ENCODE measurements at regions not wholly inside any gene's neighbourhood (a gene's known extent, or its start where the extent isn't known, plus 50 kb on each side); places are given as distances from the start of the nearest gene placed in this dataset.
A peak's percentile ranks its signal among the peaks of the same experiment; 100 is the strongest.

DNA sequence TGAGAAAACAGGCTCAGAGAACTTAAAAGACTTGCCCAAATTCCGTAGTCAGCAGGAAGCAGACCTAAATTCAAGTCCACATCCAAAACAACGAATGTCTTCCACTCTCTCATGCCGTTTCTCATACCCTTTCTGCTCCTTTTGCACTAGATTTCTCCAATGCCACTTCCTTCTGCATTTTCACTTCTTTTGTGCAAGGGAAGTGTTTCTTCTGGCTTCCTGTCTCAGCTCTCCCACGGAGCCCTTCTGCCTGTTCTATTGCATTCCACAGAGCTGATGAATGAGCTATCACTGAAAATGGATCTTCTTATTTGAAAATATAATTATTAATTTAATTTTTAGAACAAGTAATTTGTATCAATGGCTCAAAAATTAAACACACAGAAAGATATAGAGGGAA, 56.1 kb upstream of the STK24 start:
- Histone ChIP-seq H3K23ac (ENCODE audit: low read depth, low read length, poor library complexity) (no peak overlapping the region), H3K14ac (ENCODE audit: low read length) (no peak overlapping the region), H3K18ac (ENCODE audit: low read length) (no peak overlapping the region), H3K9me3 (replicated peaks in 1 of 2; ENCODE audit: control insufficient read depth in 2 of 2, insufficient read depth in 1 of 2, low read depth in 1 of 2, low read length in 2 of 2) (no peaks in the 10 kb centered on the region), H2BK120ac (ENCODE audit: low read depth, low read length) (no peak overlapping the region), H3K27me3 (ENCODE audit: control insufficient read depth in 3 of 3, insufficient read depth in 3 of 3, low read depth in 1 of 3, low read length in 3 of 3) (no peaks in the 10 kb centered on the region), H3K4me2 (ENCODE audit: insufficient read depth, low read length, poor library complexity, severe bottlenecking) (no peak overlapping the region), H3K79me1 (ENCODE audit: low read depth, low read length) (no peaks in the 10 kb centered on the region), H2AK5ac (ENCODE audit: low read depth, low read length) (no peak overlapping the region), H3K4me3 (ENCODE audit: low read length in 2 of 2) (no peak overlapping the region), H3K4ac (ENCODE audit: low read length) (no peak overlapping the region), H2BK12ac (ENCODE audit: low read length) (no peak overlapping the region), H4K91ac (ENCODE audit: low read depth, low read length, poor library complexity) (no peak overlapping the region), H3K9ac (ENCODE audit: low read depth, low read length, poor library complexity) (no peak overlapping the region), H2AFZ (ENCODE audit: low read length) (peak overlapping the region; percentile 79), H2BK15ac (ENCODE audit: low read length) (no peak overlapping the region), H3K36me3 (replicated peaks in 1 of 2; ENCODE audit: control insufficient read depth in 2 of 2, insufficient read depth in 2 of 2, low read length in 2 of 2) (no peaks in the 10 kb centered on the region), H3K4me1 (ENCODE audit: control insufficient read depth in 2 of 2, insufficient read depth in 1 of 2, low read depth in 1 of 2, low read length in 2 of 2) (no peaks in the 10 kb centered on the region), H3K27ac (replicated peaks; ENCODE audit: low read length) (no peak overlapping the region), H4K8ac (ENCODE audit: low read depth, low read length) (no peak overlapping the region), H2BK5ac (ENCODE audit: low read length) (no peak overlapping the region)
- WGBS, 2 donors (ENCODE audit: extremely low coverage in 2 of 2, insufficient read length in 2 of 2, insufficient replicate concordance in 1 of 2) = no CpG with 5 or more reads among the region's 4 CpGs
- DNase-seq (ENCODE audit: low spot score) = no peak

DNA sequence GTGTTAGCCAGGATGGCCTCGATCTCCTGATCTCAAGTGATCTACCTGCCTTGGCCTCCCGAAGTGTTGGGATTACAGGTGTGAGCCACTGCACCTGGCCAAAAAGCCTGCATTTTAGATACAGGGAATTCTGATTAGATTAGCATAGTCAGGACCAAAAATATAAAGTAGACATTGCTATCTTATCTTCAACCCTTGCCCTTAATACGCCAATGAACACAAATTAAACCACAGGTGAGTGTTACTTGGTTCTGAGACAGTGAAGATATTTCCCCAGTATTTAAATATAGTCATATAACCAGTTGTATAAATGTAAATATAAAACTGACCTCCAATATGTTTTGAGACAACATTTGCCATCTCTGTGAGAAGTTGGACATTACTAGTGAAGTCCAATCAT, 52.1 kb upstream of the STK24 start:
- no peak overlapping the region for H2AK5ac ChIP-seq (ENCODE audit: low read depth, low read length)
- H3K27ac ChIP-seq (replicated peaks; ENCODE audit: low read length) = no peak overlapping the region
- no peak overlapping the region for H2BK120ac ChIP-seq (ENCODE audit: low read depth, low read length)
- H3K79me1 ChIP-seq (ENCODE audit: low read depth, low read length) = no peaks in the 10 kb centered on the region
- H3K9me3 ChIP-seq (replicated peaks in 1 of 2; ENCODE audit: control insufficient read depth in 2 of 2, insufficient read depth in 1 of 2, low read depth in 1 of 2, low read length in 2 of 2) = no peaks in the 10 kb centered on the region
- H3K18ac ChIP-seq (ENCODE audit: low read length) = no peak overlapping the region
- H4K91ac ChIP-seq (ENCODE audit: low read depth, low read length, poor library complexity) = no peak overlapping the region
- H3K23ac ChIP-seq (ENCODE audit: low read depth, low read length, poor library complexity) = no peak overlapping the region
- H3K4me3 ChIP-seq (ENCODE audit: low read length in 2 of 2) = no peak overlapping the region
- no peaks in the 10 kb centered on the region for H3K4me1 ChIP-seq (ENCODE audit: control insufficient read depth in 2 of 2, insufficient read depth in 1 of 2, low read depth in 1 of 2, low read length in 2 of 2)
- H3K14ac ChIP-seq (ENCODE audit: low read length) = no peak overlapping the region
- no peaks in the 10 kb centered on the region for H3K27me3 ChIP-seq (ENCODE audit: control insufficient read depth in 3 of 3, insufficient read depth in 3 of 3, low read depth in 1 of 3, low read length in 3 of 3)
- H2AFZ ChIP-seq (ENCODE audit: low read length) = no peak overlapping the region
- no peak overlapping the region for H2BK12ac ChIP-seq (ENCODE audit: low read length)
- H2BK15ac ChIP-seq (ENCODE audit: low read length) = no peak overlapping the region
- no peak overlapping the region for H3K4ac ChIP-seq (ENCODE audit: low read length)
- WGBS, 2 donors (ENCODE audit: extremely low coverage in 2 of 2, insufficient read length in 2 of 2, insufficient replicate concordance in 1 of 2) = no CpG with 5 or more reads among the region's 3 CpGs
- no peak overlapping the region for H4K8ac ChIP-seq (ENCODE audit: low read depth, low read length)
- H2BK5ac ChIP-seq (ENCODE audit: low read length) = no peak overlapping the region
- H3K4me2 ChIP-seq (ENCODE audit: insufficient read depth, low read length, poor library complexity, severe bottlenecking) = no peak overlapping the region
- no peak for DNase-seq (ENCODE audit: low spot score)
- H3K36me3 ChIP-seq (replicated peaks in 1 of 2; ENCODE audit: control insufficient read depth in 2 of 2, insufficient read depth in 2 of 2, low read length in 2 of 2) = no peaks in the 10 kb centered on the region
- H3K9ac ChIP-seq (ENCODE audit: low read depth, low read length, poor library complexity) = no peak overlapping the region
